Immature natural killer cell (primary cell): ENCODE measurements at regions not wholly inside any gene's neighbourhood (a gene's known extent, or its start where the extent isn't known, plus 50 kb on each side); places are given as distances from the start of the nearest gene placed in this dataset.

Experiments used
- DNase-seq, 3 donors: peaks; one replicate each; pipeline ENCODE4 v3.0.0; 2022; ENCODE audit warnings: mixed read lengths in 1 of 3
- H3K27ac Mint-ChIP-seq, 6 donors: one replicate each; pipeline ENCODE4 v1.8.0; 2020; ENCODE audit warnings: mixed read lengths in 6 of 6, mild to moderate bottlenecking in 5 of 6, inconsistent platforms in 4 of 6, moderate library complexity in 3 of 6
- H3K27me3 Mint-ChIP-seq, 3 donors: one replicate each; pipeline ENCODE4 v1.8.0; 2020 to 2021; ENCODE audit warnings: low read depth in 3 of 3, mild to moderate bottlenecking in 3 of 3, mixed read lengths in 3 of 3, moderate library complexity in 3 of 3, inconsistent platforms in 1 of 3
- H3K36me3 Mint-ChIP-seq, 3 donors: one replicate each; pipeline ENCODE4 v1.8.0; 2020; ENCODE audit warnings: mixed read lengths in 3 of 3, inconsistent platforms in 2 of 3, mild to moderate bottlenecking in 2 of 3
- H3K4me1 Mint-ChIP-seq, 2 donors: one replicate each; pipeline ENCODE4 v1.8.0; 2020; ENCODE audit warnings: inconsistent platforms in 2 of 2, mild to moderate bottlenecking in 2 of 2, mixed read lengths in 2 of 2, moderate library complexity in 1 of 2
- H3K4me3 Mint-ChIP-seq, 5 donors: one replicate each; pipeline ENCODE4 v1.8.0; 2020; ENCODE audit warnings: mild to moderate bottlenecking in 5 of 5, mixed read lengths in 5 of 5, inconsistent platforms in 3 of 5, moderate library complexity in 3 of 5
- H3K9me3 Mint-ChIP-seq, 6 donors: one replicate each; pipeline ENCODE4 v1.8.0; 2020; ENCODE audit warnings: mild to moderate bottlenecking in 6 of 6, mixed read lengths in 6 of 6, inconsistent platforms in 4 of 6, moderate library complexity in 3 of 6

DNA sequence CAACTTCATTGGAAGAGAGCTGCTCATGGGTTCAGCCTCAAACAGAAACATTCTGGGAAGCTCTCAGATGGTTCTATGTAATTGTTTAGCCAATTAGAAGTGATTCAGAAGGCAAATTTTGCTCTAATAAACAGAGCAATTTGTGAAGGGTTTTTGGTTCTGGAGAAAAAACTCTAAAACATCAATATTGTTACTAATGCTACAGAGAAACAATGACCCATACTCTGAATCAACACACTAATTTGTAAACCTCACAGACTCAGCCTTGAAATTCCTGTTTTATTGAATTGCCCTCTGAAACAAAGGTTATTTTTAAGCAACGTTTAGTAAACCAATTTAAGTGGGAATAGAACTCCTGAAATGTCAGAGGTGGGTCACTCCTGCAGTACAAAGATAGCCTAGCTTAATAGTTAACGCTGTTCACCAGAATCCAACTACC lies 171.6 kb upstream of the SVIL start:
- no peaks in the 10 kb centered on the region for H3K9me3 Mint-ChIP-seq
- H3K4me3 Mint-ChIP-seq: no peak overlapping the region
- H3K27me3 Mint-ChIP-seq: peaks cover 0 to 7% (median 4%) of the 10 kb centered on the region in 3 donors
- no peaks in the 10 kb centered on the region for H3K36me3 Mint-ChIP-seq
- no peak for DNase-seq
- peaks cover 0 to 6% of the 10 kb centered on the region in 2 donors for H3K4me1 Mint-ChIP-seq
- H3K27ac Mint-ChIP-seq: no peak overlapping the region

DNA sequence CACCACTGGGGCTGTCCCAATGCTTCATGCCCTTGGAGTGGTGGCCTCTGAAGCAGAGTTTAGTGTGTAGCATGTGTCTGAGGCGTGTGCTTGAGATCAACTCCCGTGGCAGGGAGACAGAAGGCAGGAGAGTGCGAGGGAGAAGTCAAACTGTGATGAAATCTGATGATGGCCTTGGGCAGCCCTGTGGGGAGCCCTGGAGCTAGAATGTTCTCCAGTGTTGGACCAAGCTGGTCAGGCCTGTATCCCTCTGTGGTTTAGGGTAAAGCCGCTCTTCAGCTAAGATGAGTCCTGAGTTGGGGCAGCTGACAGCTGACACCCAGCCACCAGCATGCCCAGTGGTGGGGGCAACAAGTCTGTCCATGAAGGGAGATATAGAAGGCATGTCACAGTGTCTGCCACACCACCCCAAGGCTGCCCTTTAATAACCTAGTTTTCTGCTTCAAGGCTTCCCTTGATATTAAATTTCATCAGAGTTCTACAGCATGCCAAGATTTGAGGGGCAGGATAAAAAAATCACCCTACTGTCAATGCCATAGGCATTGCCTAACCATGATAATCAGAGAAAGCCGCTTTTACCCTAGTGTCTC lies 170.5 kb upstream of the SVIL start:
- H3K4me3 Mint-ChIP-seq: no peak overlapping the region
- H3K27ac Mint-ChIP-seq: no peak overlapping the region
- H3K27me3 Mint-ChIP-seq: peaks cover 0 to 7% (median 2%) of the 10 kb centered on the region in 3 donors
- H3K4me1 Mint-ChIP-seq: no peaks in the 10 kb centered on the region
- H3K9me3 Mint-ChIP-seq: no peaks in the 10 kb centered on the region
- DNase-seq: no peak
- H3K36me3 Mint-ChIP-seq: no peaks in the 10 kb centered on the region

DNA sequence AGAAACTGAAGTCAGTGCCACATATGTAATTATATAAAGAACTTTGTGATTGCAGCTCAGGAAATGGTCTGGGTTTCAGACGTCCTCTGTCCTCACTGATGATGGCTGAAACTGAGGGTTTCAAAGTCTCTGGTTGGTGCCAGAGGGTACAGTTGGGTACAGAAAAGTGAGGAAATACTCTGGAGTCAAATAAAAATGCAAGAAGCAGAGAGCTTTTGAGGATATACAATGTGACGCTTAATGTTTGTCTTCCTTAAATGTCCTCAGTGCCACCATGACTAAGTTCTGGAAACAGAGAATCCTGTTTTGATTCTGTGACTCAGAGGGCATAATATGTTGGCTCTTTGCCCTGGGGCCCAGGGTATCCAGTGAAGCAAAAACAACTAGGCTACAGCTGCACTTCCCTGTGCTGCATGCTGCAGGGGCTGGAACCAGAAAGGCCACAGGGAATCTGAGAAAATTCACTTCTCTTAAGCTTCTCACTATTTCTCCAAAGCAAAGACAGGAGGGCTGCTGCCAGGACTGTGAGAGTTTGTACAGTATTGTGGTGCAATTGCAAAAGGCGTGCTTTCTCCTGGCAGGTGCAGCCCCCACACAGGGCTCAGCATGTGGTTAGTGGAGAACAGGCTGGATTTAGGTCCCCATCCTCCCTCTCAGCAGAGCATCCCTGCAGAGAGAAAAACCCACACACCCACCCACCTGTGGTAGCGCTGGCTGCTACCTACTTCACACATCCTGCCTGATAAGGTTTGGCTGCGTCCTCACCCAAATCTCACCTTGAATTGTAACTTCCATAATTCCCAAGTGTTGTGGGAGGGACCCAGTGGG lies 169.5 kb upstream of the SVIL start:
- peaks cover 0 to 4% (median 0%) of the 10 kb centered on the region in 3 donors for H3K27me3 Mint-ChIP-seq
- H3K27ac Mint-ChIP-seq: no peak overlapping the region
- no peak for DNase-seq
- H3K4me3 Mint-ChIP-seq: no peak overlapping the region
- H3K36me3 Mint-ChIP-seq: no peaks in the 10 kb centered on the region
- H3K9me3 Mint-ChIP-seq: no peaks in the 10 kb centered on the region
- no peaks in the 10 kb centered on the region for H3K4me1 Mint-ChIP-seq

DNA sequence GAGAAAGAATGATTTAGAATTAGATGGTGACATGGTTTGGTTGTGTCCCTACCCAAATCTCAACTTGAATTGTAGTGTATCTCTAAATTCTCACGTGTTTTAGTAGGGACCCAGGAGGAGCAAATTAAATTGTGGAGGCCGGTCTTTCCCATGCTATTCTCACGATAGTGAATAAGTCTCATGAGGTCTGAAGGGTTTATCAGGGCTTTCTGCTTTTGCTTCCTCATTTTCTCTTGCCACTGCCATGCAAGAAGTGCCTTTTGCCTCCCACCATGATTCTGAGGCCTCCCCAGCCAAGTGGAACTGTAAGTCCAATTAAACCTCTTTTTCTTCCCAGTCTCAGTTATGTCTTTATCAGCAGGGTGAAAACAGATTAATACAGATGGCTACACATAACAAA lies 167.4 kb upstream of the SVIL start:
- DNase-seq: no peak
- peaks cover 0 to 4% (median 3%) of the 10 kb centered on the region in 3 donors for H3K27me3 Mint-ChIP-seq
- H3K4me1 Mint-ChIP-seq: no peaks in the 10 kb centered on the region
- H3K36me3 Mint-ChIP-seq: no peaks in the 10 kb centered on the region
- no peak overlapping the region for H3K27ac Mint-ChIP-seq
- no peak overlapping the region for H3K4me3 Mint-ChIP-seq
- H3K9me3 Mint-ChIP-seq: no peaks in the 10 kb centered on the region

DNA sequence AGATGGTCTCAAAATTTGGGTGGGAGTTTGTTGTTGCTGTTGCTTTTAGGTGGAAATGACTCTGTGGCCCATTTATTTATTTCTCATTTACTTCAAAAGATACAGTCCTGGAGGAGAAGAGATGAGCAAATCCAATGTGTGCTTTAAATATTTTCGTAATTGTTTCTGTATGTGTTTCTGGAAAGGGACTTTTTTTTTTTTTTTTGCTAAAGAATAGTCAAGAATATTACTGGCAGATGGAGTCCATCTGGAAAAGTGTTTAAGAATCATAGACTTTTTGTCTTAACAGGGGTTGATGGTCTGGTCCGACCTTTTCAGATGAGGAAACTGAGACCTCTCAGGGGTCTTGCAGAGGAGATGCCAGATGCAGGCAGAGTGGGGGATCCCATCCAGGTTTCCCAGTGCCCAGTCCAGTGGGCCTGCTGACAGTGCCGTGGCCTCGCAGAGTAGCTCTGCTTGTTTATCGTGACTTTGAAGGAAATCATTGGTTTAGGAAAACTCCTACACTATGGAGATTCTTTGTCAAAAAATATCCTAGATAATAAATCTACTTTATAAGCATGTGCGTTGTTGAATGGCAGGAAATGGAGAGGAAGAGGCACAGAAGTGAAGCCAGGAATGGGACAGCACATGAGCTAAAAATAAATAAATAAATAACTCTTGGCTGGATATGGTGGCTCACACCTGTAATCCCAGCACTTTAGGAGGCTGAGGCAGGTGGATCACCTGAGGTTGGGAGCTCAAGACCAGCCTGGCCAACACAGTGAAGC lies 164.3 kb upstream of the SVIL start:
- no peaks in the 10 kb centered on the region for H3K4me1 Mint-ChIP-seq
- no peak for DNase-seq
- no peak overlapping the region for H3K27ac Mint-ChIP-seq

DNA sequence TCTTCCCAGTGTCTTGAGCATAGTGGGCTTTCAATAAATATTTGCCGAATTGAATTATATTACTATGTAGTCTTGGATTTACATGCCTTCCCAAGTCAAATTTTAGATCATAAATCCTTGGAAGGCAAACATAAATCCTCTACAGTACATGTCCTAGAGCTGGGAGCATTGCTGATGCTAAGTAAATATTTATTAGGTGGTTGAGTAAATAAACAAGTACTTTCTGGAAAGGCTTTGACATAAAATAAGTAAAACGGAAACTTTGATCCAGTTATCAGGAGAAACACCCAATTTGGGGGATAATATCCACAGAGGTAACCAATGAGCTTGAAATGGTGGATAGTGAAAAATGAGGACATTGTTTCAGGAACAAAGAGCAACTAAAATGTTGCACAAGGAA lies 162.8 kb upstream of the SVIL start:
- Mint-ChIP-seq H3K27me3 (peaks cover 3 to 15% (median 8%) of the 10 kb centered on the region in 3 donors), H3K27ac (no peak overlapping the region), H3K9me3 (no peaks in the 10 kb centered on the region), H3K36me3 (no peaks in the 10 kb centered on the region), H3K4me1 (no peaks in the 10 kb centered on the region), H3K4me3 (no peak overlapping the region)
- no peak for DNase-seq

More for the DNA sequence above, 164.3 kb upstream of the SVIL start:
- Mint-ChIP-seq H3K36me3 (no peaks in the 10 kb centered on the region), H3K27me3 (peaks cover 3 to 13% (median 8%) of the 10 kb centered on the region in 3 donors), H3K9me3 (no peaks in the 10 kb centered on the region), H3K4me3 (no peak overlapping the region)

DNA sequence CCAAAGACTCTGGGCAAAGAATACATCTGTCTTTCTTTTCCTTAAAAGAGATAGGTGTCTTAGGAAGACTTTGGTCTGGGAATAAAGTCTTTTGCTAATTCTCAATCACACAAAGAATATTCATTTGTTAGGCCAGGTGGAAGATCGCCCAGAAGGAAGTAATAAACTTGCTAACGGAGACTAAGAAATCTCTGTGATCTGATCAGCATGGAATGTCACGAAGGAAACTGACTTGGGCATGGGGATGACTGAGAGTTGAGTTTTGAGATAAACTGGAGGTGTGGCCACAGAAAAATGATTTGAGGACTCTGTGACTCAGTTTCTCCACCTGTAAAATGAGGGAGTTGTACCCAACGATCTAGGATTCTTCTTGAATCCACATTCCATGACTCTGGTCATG lies 161.1 kb upstream of the SVIL start:
- no peaks in the 10 kb centered on the region for H3K4me1 Mint-ChIP-seq
- no peaks in the 10 kb centered on the region for H3K36me3 Mint-ChIP-seq
- H3K9me3 Mint-ChIP-seq: no peaks in the 10 kb centered on the region
- H3K27ac Mint-ChIP-seq: no peak overlapping the region
- no peak overlapping the region for H3K4me3 Mint-ChIP-seq
- DNase-seq: no peak
- H3K27me3 Mint-ChIP-seq: peaks cover 3 to 15% (median 8%) of the 10 kb centered on the region in 3 donors

DNA sequence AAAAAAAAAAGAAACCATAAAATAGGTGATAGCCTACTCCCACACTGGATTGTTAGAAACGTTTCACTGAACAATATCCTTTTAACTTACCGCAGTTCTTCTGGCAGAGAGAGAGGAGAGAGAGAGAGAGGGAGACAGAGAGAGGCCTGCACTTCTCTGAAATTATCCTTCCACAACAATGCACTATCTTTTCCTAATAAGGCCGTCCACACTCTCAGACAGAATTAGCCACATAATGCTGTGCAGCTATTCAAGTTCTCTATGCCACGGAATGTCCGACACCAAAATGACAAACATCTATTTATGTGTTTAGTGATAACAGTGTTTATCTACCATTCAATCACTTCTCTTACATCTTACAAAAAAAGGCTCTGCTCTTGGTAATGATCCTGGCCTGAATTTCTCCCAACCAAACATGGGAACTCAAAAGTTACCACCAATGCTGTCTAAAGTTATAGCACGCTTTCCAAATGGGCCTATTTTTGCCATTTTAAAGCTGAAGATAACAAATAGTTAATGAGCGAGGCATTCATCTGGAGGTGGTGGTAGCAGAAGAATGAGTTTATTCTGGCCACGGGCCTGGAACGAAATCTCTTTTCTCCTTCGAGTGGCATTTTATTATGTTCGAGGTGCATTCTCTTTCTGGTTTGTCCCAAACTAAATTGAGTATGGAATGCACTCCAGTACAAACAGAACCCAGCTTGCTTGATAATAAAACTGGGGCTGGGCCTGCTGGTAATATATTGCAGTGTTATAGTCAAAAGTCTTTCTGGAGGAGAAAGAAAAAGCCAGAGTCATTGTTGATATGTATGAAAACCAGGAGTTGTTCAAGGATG lies 160.2 kb upstream of the SVIL start:
- Mint-ChIP-seq H3K27me3 (peaks cover 3 to 15% (median 8%) of the 10 kb centered on the region in 3 donors), H3K36me3 (no peaks in the 10 kb centered on the region), H3K4me1 (no peaks in the 10 kb centered on the region), H3K9me3 (no peaks in the 10 kb centered on the region), H3K4me3 (no peak overlapping the region), H3K27ac (no peak overlapping the region)
- DNase-seq: no peak

DNA sequence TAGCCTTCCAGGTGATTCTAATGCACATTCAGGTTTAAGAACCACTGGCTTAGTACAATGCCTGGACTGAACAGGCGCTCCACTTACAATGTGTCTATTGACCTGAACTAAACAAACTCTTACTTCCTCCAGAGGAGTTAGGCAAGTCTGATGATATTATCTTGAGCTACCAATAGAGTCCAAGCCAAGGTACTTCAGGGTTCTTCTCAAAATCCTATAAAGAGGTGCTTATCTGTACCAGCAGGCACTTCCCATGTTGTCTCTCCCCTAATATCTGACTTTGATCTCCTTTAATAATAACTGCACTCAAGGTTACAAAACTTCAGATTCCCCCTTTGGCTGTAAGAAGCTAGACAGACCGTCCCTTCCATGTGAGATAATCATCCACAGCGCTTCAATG lies 157.0 kb upstream of the SVIL start:
- Mint-ChIP-seq H3K4me1 (no peaks in the 10 kb centered on the region), H3K27me3 (peaks cover 1 to 12% (median 8%) of the 10 kb centered on the region in 3 donors), H3K27ac (no peak overlapping the region), H3K9me3 (peaks cover 0 to 2% (median under 1%) of the 10 kb centered on the region in 6 donors), H3K4me3 (no peak overlapping the region), H3K36me3 (no peaks in the 10 kb centered on the region)
- DNase-seq: no peak

DNA sequence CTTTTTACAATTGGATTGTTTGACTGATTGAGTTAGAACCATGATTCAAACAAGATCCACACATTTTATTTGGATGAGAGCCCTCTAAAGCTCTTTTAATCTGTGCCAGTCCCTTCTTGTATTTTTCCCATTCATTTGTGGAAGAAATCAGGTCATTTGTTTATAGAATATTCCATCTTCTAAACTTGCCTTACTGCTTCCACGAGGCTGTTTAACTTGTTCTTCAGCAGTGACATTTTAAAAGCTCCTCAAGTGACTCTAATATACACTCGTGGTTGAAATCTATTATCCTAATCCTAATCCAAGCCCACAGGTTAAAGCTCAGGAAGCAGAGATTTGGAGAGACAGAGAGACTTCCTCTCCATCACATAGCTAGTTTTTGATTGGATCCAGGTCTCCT lies 155.4 kb upstream of the SVIL start:
- H3K9me3 Mint-ChIP-seq: peaks cover 0 to 2% (median under 1%) of the 10 kb centered on the region in 6 donors
- H3K36me3 Mint-ChIP-seq: no peaks in the 10 kb centered on the region
- H3K27me3 Mint-ChIP-seq: peaks cover 0 to 8% (median 0%) of the 10 kb centered on the region in 3 donors
- DNase-seq: no peak
- no peak overlapping the region for H3K27ac Mint-ChIP-seq
- no peak overlapping the region for H3K4me3 Mint-ChIP-seq
- no peaks in the 10 kb centered on the region for H3K4me1 Mint-ChIP-seq

DNA sequence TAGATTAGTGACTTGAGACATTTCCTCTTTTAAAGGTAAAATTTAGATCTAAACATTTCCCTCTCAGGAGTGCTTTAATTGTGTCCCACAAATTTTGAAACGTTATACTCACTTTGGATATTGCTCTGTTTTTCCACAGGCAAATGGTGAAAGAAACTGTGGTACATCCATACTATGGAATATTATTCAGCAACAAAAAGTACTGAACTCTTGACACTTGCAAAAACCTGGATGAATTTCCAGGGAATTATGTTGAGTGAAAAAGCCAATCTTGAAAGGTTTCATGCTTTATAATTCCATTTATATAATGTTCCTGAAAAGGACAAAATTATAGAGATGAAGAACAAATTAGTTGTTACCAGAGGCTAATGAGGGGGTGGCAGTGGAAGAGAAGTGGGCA lies 153.3 kb upstream of the SVIL start:
- Mint-ChIP-seq H3K27me3 (peaks cover 0 to 3% (median 0%) of the 10 kb centered on the region in 3 donors), H3K4me3 (no peak overlapping the region), H3K9me3 (peaks cover 0 to 2% (median under 1%) of the 10 kb centered on the region in 6 donors), H3K4me1 (peaks cover 0 to 5% of the 10 kb centered on the region in 2 donors), H3K27ac (no peak overlapping the region), H3K36me3 (no peaks in the 10 kb centered on the region)
- DNase-seq: no peak

DNA sequence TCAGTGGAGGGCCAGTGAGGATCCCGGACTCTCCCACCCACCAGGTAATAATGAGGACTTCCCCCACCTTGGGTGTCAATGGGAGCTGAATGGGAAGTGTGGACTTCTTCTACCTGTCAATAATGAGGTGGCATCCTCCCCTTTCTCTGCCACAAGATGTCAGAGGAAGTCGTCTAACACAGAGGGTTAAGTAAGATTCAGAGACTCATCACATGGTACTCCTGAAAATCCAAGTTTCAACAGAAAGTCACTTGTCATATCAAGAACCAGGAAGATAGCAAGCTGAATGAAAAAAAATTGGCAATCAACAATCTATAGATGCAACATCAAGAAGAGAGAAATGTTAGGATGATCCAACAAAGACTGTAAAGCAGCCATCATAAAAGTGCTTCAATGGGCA lies 150.9 kb upstream of the SVIL start:
- DNase-seq: no peak
- Mint-ChIP-seq H3K27ac (no peak overlapping the region), H3K36me3 (no peaks in the 10 kb centered on the region), H3K9me3 (peaks cover 0 to 4% (median under 1%) of the 10 kb centered on the region in 6 donors), H3K4me3 (no peak overlapping the region), H3K4me1 (peaks cover 0 to 11% of the 10 kb centered on the region in 2 donors), H3K27me3 (peaks cover 0 to 3% (median 2%) of the 10 kb centered on the region in 3 donors)

DNA sequence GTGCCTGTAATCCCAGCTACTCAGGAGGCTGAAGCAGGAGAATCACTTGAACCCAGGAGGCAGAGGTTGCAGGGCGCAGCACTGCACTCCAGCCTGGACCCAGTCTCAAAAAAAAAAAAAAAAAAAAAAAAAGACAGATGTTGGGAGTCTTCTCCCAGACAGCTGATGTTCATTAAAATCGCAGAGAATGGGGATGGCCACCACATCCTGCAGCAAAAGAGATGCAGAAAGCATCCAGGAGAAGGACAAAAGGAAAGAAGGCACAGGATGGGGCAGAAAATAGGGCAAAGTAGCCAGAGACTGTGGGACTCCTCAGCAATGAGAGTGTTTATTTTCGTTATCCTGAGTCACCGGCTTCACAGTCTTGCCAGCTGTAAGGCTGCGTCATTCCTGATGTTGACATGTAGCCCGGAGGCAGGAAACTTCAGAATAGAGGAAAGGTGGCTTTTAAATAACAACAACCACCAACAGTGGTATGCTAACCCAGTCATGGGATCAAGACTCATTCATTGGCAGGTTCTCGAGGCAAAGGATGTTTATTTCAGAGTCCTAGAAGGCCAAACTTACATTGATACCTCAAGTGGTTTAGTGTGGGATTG lies 149.5 kb upstream of the SVIL start:
- Mint-ChIP-seq H3K27ac (no peak overlapping the region), H3K27me3 (peaks cover 0 to 5% (median 2%) of the 10 kb centered on the region in 3 donors), H3K4me3 (no peak overlapping the region), H3K4me1 (peaks cover 0 to 11% of the 10 kb centered on the region in 2 donors), H3K36me3 (no peaks in the 10 kb centered on the region), H3K9me3 (peaks cover 0 to 4% (median under 1%) of the 10 kb centered on the region in 6 donors)
- DNase-seq: no peak
